Spleen (tissue), 11 donors: ENCODE measurements at regions not wholly inside any gene's neighbourhood (a gene's known extent, or its start where the extent isn't known, plus 50 kb on each side); places are given as distances from the start of the nearest gene placed in this dataset.
"Not testable (repeated sequence)": the region's sequence is repeated elsewhere in the genome, so short reads cannot be mapped to it uniquely, and the experiment has no call there.

Experiments used
- DNase-seq: peaks from one replicate; pipeline ENCODE4 v3.0.0-alpha.2; 2020
- H3K27ac ChIP-seq, 8 donors: fragments of 200-600 bp; sonication (generic) in 7 of 8; 1 replicate in 4 of 8; 2 replicates in 4 of 8; pipeline versions ENCODE4 v1.5.0 to v1.8.0; 2016 to 2021; ENCODE audit warnings: inconsistent platforms in 4 of 8, mild to moderate bottlenecking in 4 of 8, moderate library complexity in 1 of 8
- H3K27me3 ChIP-seq, 7 donors: fragments of 200-600 bp; sonication (generic) in 6 of 7; replicated peaks in 1 of 7; 1 replicate in 4 of 7; 2 replicates in 3 of 7; pipeline versions ENCODE4 v1.5.0 to v1.8.0; 2016 to 2021; ENCODE audit warnings: inconsistent platforms in 3 of 7, mild to moderate bottlenecking in 1 of 7
- H3K36me3 ChIP-seq, 6 donors: fragments of 200-600 bp; sonication (generic) in 5 of 6; 1 replicate in 4 of 6; 2 replicates in 2 of 6; pipeline versions ENCODE4 v1.5.0 to v1.8.0; 2016 to 2021; ENCODE audit warnings: inconsistent platforms in 2 of 6
- H3K4me1 ChIP-seq, 6 donors: fragments of 200-600 bp; sonication (generic) in 5 of 6; 1 replicate in 3 of 6; 2 replicates in 3 of 6; pipeline versions ENCODE4 v1.5.0 to v1.8.0; 2016 to 2021; ENCODE audit warnings: inconsistent platforms in 3 of 6
- H3K4me3 ChIP-seq, 8 donors: fragments of 200-600 bp; sonication (generic) in 7 of 8; 1 replicate in 4 of 8; 2 replicates in 4 of 8; pipeline versions ENCODE4 v1.5.0 to v1.8.0; 2016 to 2021; ENCODE audit warnings: inconsistent platforms in 4 of 8, mild to moderate bottlenecking in 4 of 8, moderate library complexity in 2 of 8
- H3K9me3 ChIP-seq, 8 donors: fragments of 200-600 bp; sonication (generic) in 7 of 8; 1 replicate in 4 of 8; 2 replicates in 4 of 8; pipeline versions ENCODE4 v1.5.0 to v1.8.0; 2016 to 2021; ENCODE audit warnings: inconsistent platforms in 4 of 8
- POLR2A ChIP-seq, 3 donors: fragments of 450-650 bp; IDR thresholded peaks; one replicate each; pipeline ENCODE4 v1.5.1; 2017; ENCODE audit warnings: antibody characterized with exemption in 3 of 3, mild to moderate bottlenecking in 1 of 3
- POLR2AphosphoS5 ChIP-seq, 3 donors: sonication (generic); formaldehyde crosslinking; IDR thresholded peaks; one replicate each; pipeline ENCODE4 v1.5.1; 2017; ENCODE audit warnings: antibody characterized with exemption in 3 of 3
- WGBS, 5 donors: extraction: QIAGEN DNeasy Blood & Tissue Kit in 3 of 5; methylation state at CpG; one replicate each; pipeline versions ENCODE4 v1.1.5 to v1.1.7; 2013 to 2018; 5-methylcytosine and 5-hydroxymethylcytosine counted together
- intact Hi-C: fragments of 100-400 bp; cut with DNase I; formaldehyde crosslinking; loops from one replicate; pipeline ENCODE4 v1.15.0; 2023; ENCODE audit warnings: low total_unique reads
- TF ChIP-seq, protein P1 (sequence below), 11 experiments: fragments of 200-600 bp in 7 of 11; fragments of 450-650 bp in 4 of 11; sonication (generic) in 4 of 11; IDR thresholded peaks in 8 of 11; conservative IDR thresholded peaks in 3 of 11; 1 replicate in 7 of 11; 2 replicates in 4 of 11; pipeline versions ENCODE4 v1.4.0 to v1.8.0; 2016 to 2021; ENCODE audit warnings: antibody characterized with exemption in 11 of 11, inconsistent platforms in 4 of 11, mild to moderate bottlenecking in 1 of 11
- donor health status: healthy with polysubstance abuse.
- donor health status: DM: no; HTN: no; CAD: no; lungs with moderate emphysema.
- donor health status: DM: no; HTN: no; CAD: no.
- donor health status: Bipolar disorder and iron deficiency.
- donor health status: healthy.
- donor health status: DM: no; HTN: no; CAD: no.
- donor health status: DM: yes; HTN: yes; CAD: no.

- intact Hi-C loops, result loop anchor here (10.0 kb wide), 1 partner anchor 1078 kb away; no protein-coding TSS in a partner anchor
- 86 to 94% (median 89%) methylated on average over 3 of the region's 3 CpGs for WGBS, 5 donors
Measured at GRCh38 chr1:219412772-219413171, 200.1 kb downstream of the ZC3H11B start.

DNA sequence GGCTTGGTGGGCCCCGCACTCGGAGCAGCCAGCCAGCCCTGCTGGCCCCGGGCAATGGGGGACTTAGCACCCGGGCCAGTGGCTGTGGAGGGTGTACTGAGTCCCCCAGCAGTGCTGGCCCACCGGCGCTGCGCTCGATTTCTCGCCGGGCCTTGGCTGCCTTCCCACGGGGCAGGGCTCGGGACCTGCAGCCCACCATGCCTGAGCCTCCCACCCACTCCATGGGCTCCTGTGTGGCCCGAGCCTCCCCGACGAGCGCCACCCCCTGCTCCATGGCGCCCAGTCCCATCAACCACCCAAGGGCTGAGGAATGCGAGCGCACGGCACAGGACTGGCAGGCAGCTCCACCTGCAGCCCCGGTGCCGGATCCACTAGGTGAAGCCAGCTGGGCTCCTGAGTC, 202.2 kb downstream of the ZC3H11B start:
- not testable (repeated sequence) for H3K4me3 ChIP-seq, DNase-seq, H3K36me3 ChIP-seq, H3K9me3 ChIP-seq, H3K4me1 ChIP-seq, H3K27ac ChIP-seq, H3K27me3 ChIP-seq
- intact Hi-C loops, result loop anchor here (10.0 kb wide), 1 partner anchor 1076 kb away; no protein-coding TSS in a partner anchor
- WGBS, 5 donors, result 89 to 100% (median 94%) methylated on average over 1 to 20 of the region's 22 CpGs; no CpG with 5 or more reads in 1 of the 5 donors

More at GRCh38 chr1:219412772-219413171, 200.1 kb downstream of the ZC3H11B start:
- Histone ChIP-seq H3K36me3 (no peaks in the 10 kb centered on the region), H3K4me3 (no peak overlapping the region), H3K27ac (no peak overlapping the region), H3K9me3 (no peaks in the 10 kb centered on the region), H3K4me1 (no peaks in the 10 kb centered on the region), H3K27me3 (no peaks in the 10 kb centered on the region)
- no peak for DNase-seq
- TF ChIP-seq POLR2A (IDR thresholded peaks at IDR 0.05) (no peak), POLR2AphosphoS5 (IDR thresholded peaks at IDR 0.05) (no peak)
- TF ChIP-seq, protein P1, sequence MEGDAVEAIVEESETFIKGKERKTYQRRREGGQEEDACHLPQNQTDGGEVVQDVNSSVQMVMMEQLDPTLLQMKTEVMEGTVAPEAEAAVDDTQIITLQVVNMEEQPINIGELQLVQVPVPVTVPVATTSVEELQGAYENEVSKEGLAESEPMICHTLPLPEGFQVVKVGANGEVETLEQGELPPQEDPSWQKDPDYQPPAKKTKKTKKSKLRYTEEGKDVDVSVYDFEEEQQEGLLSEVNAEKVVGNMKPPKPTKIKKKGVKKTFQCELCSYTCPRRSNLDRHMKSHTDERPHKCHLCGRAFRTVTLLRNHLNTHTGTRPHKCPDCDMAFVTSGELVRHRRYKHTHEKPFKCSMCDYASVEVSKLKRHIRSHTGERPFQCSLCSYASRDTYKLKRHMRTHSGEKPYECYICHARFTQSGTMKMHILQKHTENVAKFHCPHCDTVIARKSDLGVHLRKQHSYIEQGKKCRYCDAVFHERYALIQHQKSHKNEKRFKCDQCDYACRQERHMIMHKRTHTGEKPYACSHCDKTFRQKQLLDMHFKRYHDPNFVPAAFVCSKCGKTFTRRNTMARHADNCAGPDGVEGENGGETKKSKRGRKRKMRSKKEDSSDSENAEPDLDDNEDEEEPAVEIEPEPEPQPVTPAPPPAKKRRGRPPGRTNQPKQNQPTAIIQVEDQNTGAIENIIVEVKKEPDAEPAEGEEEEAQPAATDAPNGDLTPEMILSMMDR (IDR thresholded peaks at IDR 0.05 in 8 of 11, conservative IDR thresholded peaks at IDR 0.05 in 3 of 11), result no peak

DNA sequence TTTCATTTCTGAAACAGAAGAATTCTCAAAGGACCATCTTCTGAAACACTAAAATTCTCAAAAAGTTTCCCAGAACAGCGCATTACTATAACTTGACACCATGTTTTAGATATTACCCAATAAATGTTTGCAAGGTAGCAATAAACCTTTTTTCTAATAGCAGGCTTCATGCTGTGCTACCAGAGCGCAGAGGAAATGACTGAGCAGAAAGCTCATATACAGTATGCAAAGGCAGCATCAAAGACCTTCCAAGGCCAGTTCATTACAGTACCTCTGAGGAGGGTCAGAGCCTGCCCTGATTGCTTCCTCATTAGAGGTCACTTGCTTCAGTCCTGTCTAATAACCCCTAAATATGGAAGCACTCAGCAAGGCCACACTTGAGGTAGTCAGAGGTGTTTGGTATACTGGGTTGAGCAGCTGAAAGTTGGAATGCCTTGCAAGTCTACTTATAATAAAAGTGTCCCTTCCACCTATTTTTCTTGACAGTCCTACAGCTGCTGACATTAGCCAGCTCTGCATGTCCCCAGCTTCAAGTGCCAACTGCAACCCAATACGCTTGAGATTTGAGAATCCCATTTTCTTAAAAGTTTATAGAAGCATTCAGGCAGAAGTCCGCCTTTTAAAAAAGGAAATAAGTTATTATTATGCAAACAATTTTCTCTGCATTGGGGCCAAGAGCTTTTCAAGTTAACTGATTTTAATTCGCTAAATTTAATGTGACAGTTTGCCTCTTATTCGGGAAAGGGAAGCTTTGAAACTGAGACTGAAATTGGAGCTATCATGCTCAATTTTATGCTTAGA, 207.2 kb downstream of the ZC3H11B start:
- 82 to 92% (median 87%) methylated on average over 6 of the region's 6 CpGs for WGBS, 5 donors

GRCh38 chr1:219404629-219405028, 208.3 kb downstream of the ZC3H11B start:
- 69 to 86% (median 83%) methylated on average over 1 of the region's 1 CpG for WGBS, 5 donors
- Histone ChIP-seq H3K4me1 (no peaks in the 10 kb centered on the region), H3K4me3 (no peak overlapping the region), H3K36me3 (no peaks in the 10 kb centered on the region), H3K27me3 (peaks cover 0 to under 1% (median 0%) of the 10 kb centered on the region in 7 donors), H3K27ac (no peak overlapping the region), H3K9me3 (no peaks in the 10 kb centered on the region)
- no peak for DNase-seq
- TF ChIP-seq, protein P1 (IDR thresholded peaks at IDR 0.05 in 8 of 11, conservative IDR thresholded peaks at IDR 0.05 in 3 of 11), result no peak
- TF ChIP-seq POLR2AphosphoS5 (IDR thresholded peaks at IDR 0.05) (no peak), POLR2A (IDR thresholded peaks at IDR 0.05) (no peak)
- intact Hi-C loops, result no loop called here

More for the DNA sequence above, 207.2 kb downstream of the ZC3H11B start:
- H3K9me3 ChIP-seq, result no peaks in the 10 kb centered on the region
- H3K27me3 ChIP-seq, result no peaks in the 10 kb centered on the region
- H3K4me1 ChIP-seq, result no peaks in the 10 kb centered on the region
- TF ChIP-seq POLR2AphosphoS5 (IDR thresholded peaks at IDR 0.05) (no peak), POLR2A (IDR thresholded peaks at IDR 0.05) (no peak)
- TF ChIP-seq, protein P1 (IDR thresholded peaks at IDR 0.05 in 8 of 11, conservative IDR thresholded peaks at IDR 0.05 in 3 of 11), result no peak
- no peak overlapping the region for H3K27ac ChIP-seq
- intact Hi-C loops, result no loop called here
- DNase-seq, result no peak
- H3K4me3 ChIP-seq, result no peak overlapping the region
- H3K36me3 ChIP-seq, result no peaks in the 10 kb centered on the region
